DND-41 (cell line): ENCODE measurements at regions not wholly inside any gene's neighbourhood (a gene's known extent, or its start where the extent isn't known, plus 50 kb on each side); places are given as distances from the start of the nearest gene placed in this dataset.

Experiments
- ATAC-seq: fragments of 200-7000 bp; cut with Tn5 transposase; 3 replicates; pipeline ENCODE4 v1.9.1; 2021; ENCODE audit warnings: low read depth; ENCODE audit not compliant: insufficient read depth
- DNase-seq: peaks from one replicate; pipeline ENCODE4 v3.0.0-alpha.2; 2020
- H2AFZ ChIP-seq: 2 replicates; pipeline ENCODE4 v1.6.0; 2012; ENCODE audit warnings: low read depth, low read length
- H3K27ac ChIP-seq: 2 replicates; pipeline ENCODE4 v1.5.1; 2012; ENCODE audit warnings: low read length, inconsistent platforms
- H3K27me3 ChIP-seq: fragments of 200-600 bp; sonication (generic); 2 replicates; pipeline ENCODE4 v1.6.0; 2012; ENCODE audit warnings: low read length, mild to moderate bottlenecking, inconsistent platforms; ENCODE audit not compliant: insufficient read depth, poor library complexity
- H3K36me3 ChIP-seq: 2 replicates; pipeline ENCODE4 v1.5.1; 2012; ENCODE audit warnings: low read length, inconsistent platforms; ENCODE audit not compliant: insufficient read depth
- H3K4me1 ChIP-seq: 2 replicates; pipeline ENCODE4 v1.5.1; 2012; ENCODE audit warnings: mild to moderate bottlenecking, low read length; ENCODE audit not compliant: insufficient read depth
- H3K4me2 ChIP-seq: 2 replicates; pipeline ENCODE4 v1.6.0; 2012; ENCODE audit warnings: mild to moderate bottlenecking, moderate library complexity, low read length, inconsistent platforms; ENCODE audit not compliant: insufficient read depth
- H3K4me3 ChIP-seq, 2 experiments: fragments of 200-600 bp in 1 of 2; shearing (Covaris generic) in 1 of 2; 2 replicates each; pipeline ENCODE4 v1.5.1; 2012 to 2016; ENCODE audit warnings: inconsistent platforms in 2 of 2, low read length in 2 of 2, mild to moderate bottlenecking in 2 of 2, low read depth in 1 of 2, moderate library complexity in 1 of 2
- H3K79me2 ChIP-seq: 2 replicates; pipeline ENCODE4 v1.6.0; 2012; ENCODE audit warnings: low read length, inconsistent platforms; ENCODE audit not compliant: insufficient read depth
- H3K9ac ChIP-seq: 2 replicates; pipeline ENCODE4 v1.6.0; 2012; ENCODE audit warnings: low read depth, mild to moderate bottlenecking, inconsistent platforms, low read length, moderate library complexity
- H3K9me3 ChIP-seq: 2 replicates; pipeline ENCODE4 v1.5.1; 2012; ENCODE audit warnings: low read length, moderate library complexity, mild to moderate bottlenecking, inconsistent platforms; ENCODE audit not compliant: insufficient read depth, severe bottlenecking
- H4K20me1 ChIP-seq: 2 replicates; pipeline ENCODE4 v1.6.0; 2012; ENCODE audit warnings: low read length; ENCODE audit not compliant: insufficient read depth
- CTCF ChIP-seq: IDR thresholded peaks from 2 replicates; pipeline ENCODE4 v1.5.1; 2012; ENCODE audit warnings: borderline replicate concordance, low read length, moderate library complexity, mild to moderate bottlenecking; ENCODE audit not compliant: poor library complexity, severe bottlenecking; ENCODE audit errors: extremely low read depth
- EZH2 ChIP-seq: IDR thresholded peaks from 3 replicates; pipeline ENCODE4 v1.6.1; 2012; ENCODE audit warnings: borderline replicate concordance, low read depth, mild to moderate bottlenecking, moderate library complexity, low read length, inconsistent platforms; ENCODE audit not compliant: severe bottlenecking

DNA sequence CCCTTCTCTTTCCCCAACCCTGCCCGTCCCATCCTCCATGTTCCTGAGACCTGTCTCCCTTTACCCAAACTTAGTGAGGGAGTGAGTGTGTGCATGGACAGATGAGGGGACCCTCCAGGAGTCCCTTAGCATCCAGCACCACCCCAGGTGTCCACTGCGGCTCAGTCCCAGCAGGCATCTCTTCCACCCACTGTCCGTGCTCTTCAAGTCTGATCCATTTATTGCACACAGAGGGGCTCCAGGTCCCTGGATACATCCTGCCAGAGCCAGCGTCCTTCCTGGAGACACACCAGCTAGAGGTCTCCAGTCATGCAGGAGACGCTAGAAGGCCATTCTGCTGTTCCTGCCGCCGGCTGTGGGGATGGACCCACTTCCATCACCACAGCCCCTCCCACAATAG, 239.2 kb downstream of the ADGRD1 start:
- Histone ChIP-seq H3K79me2 (no peaks in the 10 kb centered on the region), H3K9me3 (peaks cover 2% of the 10 kb centered on the region), H3K4me2 (no peak overlapping the region), H3K4me3 (no peak overlapping the region), H4K20me1 (no peaks in the 10 kb centered on the region), H3K27ac (no peak overlapping the region), H3K9ac (no peak overlapping the region), H3K4me1 (no peaks in the 10 kb centered on the region), H3K27me3 (no peaks in the 10 kb centered on the region), H2AFZ (no peak overlapping the region), H3K36me3 (no peaks in the 10 kb centered on the region)
- DNase-seq = no peak
- ATAC-seq = no peak
- no peak for TF ChIP-seq CTCF
- no peak for TF ChIP-seq EZH2

GRCh38 chr12:131194166-131194565, 240.5 kb downstream of the ADGRD1 start:
- Histone ChIP-seq H4K20me1 (no peaks in the 10 kb centered on the region), H3K9me3 (no peaks in the 10 kb centered on the region), H3K9ac (no peak overlapping the region), H3K27ac (no peak overlapping the region), H3K4me3 (no peak overlapping the region), H3K36me3 (no peaks in the 10 kb centered on the region), H2AFZ (no peak overlapping the region), H3K4me1 (no peaks in the 10 kb centered on the region), H3K27me3 (no peaks in the 10 kb centered on the region), H3K4me2 (no peak overlapping the region), H3K79me2 (no peaks in the 10 kb centered on the region)
- TF ChIP-seq CTCF = no peak
- no peak for TF ChIP-seq EZH2
- ATAC-seq = no peak
- peak; percentile 15 for DNase-seq

DNA sequence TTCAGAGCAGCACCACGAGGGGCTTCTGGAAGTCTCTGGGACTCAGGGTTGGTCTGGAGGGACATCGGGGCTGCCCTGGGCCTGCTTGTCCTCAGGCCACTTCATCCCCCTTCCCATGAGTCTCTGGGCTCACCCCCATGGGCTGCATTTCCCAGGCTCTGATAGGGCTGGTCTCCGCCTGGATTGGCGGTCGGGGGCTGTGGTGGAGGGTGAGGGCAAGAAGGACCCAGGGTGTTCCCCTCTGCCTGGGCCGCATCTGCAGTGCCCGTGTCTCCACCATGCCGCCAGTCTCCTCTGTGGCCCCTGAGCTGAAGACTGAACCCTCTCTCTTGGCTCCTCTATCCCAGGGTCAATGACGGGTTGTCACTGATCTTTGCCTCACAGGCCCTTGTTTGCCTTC, 242.1 kb downstream of the ADGRD1 start:
- Histone ChIP-seq H3K9me3 (no peaks in the 10 kb centered on the region), H4K20me1 (no peaks in the 10 kb centered on the region), H2AFZ (no peak overlapping the region), H3K4me1 (no peaks in the 10 kb centered on the region), H3K9ac (no peak overlapping the region), H3K4me2 (no peak overlapping the region), H3K27ac (no peak overlapping the region), H3K27me3 (no peaks in the 10 kb centered on the region), H3K36me3 (no peaks in the 10 kb centered on the region), H3K79me2 (no peaks in the 10 kb centered on the region), H3K4me3 (no peak overlapping the region)
- ATAC-seq (no peak), DNase-seq (no peak)
- no peak for TF ChIP-seq EZH2
- TF ChIP-seq CTCF = no peak

- no peaks in the 10 kb centered on the region for H4K20me1 ChIP-seq
Observed at GRCh38 chr12:131196220-131196619, 242.5 kb downstream of the ADGRD1 start.

More at GRCh38 chr12:131196220-131196619, 242.5 kb downstream of the ADGRD1 start:
- no peaks in the 10 kb centered on the region for H3K9me3 ChIP-seq
- no peak for ATAC-seq
- H3K36me3 ChIP-seq = no peaks in the 10 kb centered on the region
- no peaks in the 10 kb centered on the region for H3K79me2 ChIP-seq
- no peak for DNase-seq
- no peak overlapping the region for H3K27ac ChIP-seq
- H3K4me3 ChIP-seq = no peak overlapping the region
- H3K9ac ChIP-seq = no peak overlapping the region
- H3K4me1 ChIP-seq = no peaks in the 10 kb centered on the region
- no peak overlapping the region for H3K4me2 ChIP-seq
- H2AFZ ChIP-seq = no peak overlapping the region
- no peaks in the 10 kb centered on the region for H3K27me3 ChIP-seq
- TF ChIP-seq EZH2 (no peak), CTCF (no peak)
